HL-60 (cell line): ENCODE measurements at regions not wholly inside any gene's neighbourhood (a gene's known extent, or its start where the extent isn't known, plus 50 kb on each side); places are given as distances from the start of the nearest gene placed in this dataset.

Source experiments
- POLR2AphosphoS5 ChIP-seq: IDR thresholded peaks from 2 replicates; pipeline ENCODE4 v1.6.1; 2012; ENCODE audit warnings: low read depth
- TF ChIP-seq, protein P1 (sequence below): IDR thresholded peaks from one replicate; pipeline ENCODE4 v1.5.1; 2011; ENCODE audit warnings: low read length, control low read depth, inconsistent platforms; ENCODE audit not compliant: insufficient read depth

GRCh38 chr2:209209943-209210342, 213.9 kb upstream of the MAP2 start:
- no peak for TF ChIP-seq POLR2AphosphoS5
- TF ChIP-seq, protein P1, sequence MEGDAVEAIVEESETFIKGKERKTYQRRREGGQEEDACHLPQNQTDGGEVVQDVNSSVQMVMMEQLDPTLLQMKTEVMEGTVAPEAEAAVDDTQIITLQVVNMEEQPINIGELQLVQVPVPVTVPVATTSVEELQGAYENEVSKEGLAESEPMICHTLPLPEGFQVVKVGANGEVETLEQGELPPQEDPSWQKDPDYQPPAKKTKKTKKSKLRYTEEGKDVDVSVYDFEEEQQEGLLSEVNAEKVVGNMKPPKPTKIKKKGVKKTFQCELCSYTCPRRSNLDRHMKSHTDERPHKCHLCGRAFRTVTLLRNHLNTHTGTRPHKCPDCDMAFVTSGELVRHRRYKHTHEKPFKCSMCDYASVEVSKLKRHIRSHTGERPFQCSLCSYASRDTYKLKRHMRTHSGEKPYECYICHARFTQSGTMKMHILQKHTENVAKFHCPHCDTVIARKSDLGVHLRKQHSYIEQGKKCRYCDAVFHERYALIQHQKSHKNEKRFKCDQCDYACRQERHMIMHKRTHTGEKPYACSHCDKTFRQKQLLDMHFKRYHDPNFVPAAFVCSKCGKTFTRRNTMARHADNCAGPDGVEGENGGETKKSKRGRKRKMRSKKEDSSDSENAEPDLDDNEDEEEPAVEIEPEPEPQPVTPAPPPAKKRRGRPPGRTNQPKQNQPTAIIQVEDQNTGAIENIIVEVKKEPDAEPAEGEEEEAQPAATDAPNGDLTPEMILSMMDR: no peak
